Right cardiac atrium (tissue), 5 donors: ENCODE measurements at regions not wholly inside any gene's neighbourhood (a gene's known extent, or its start where the extent isn't known, plus 50 kb on each side); places are given as distances from the start of the nearest gene placed in this dataset.
A peak's percentile ranks its signal among the peaks of the same experiment; 100 is the strongest.
"Not testable (repeated sequence)": the region's sequence is repeated elsewhere in the genome, so short reads cannot be mapped to it uniquely, and the experiment has no call there.

Source experiments
- ATAC-seq, 2 donors: fragments of 200-7000 bp; cut with Tn5 transposase; one replicate each; pipeline versions ENCODE4 v1.8.0 to v1.9.1; 2020; ENCODE audit warnings: moderate library complexity in 2 of 2, mild to moderate bottlenecking in 1 of 2
- DNase-seq, 3 donors: peaks; one replicate each; pipeline ENCODE4 v3.0.0-alpha.2; 2020
- H3K27ac ChIP-seq: one replicate; pipeline ENCODE4 v1.5.1; 2013; ENCODE audit warnings: mild to moderate bottlenecking, low read length, control low read depth, moderate library complexity
- H3K27me3 ChIP-seq: one replicate; pipeline ENCODE4 v1.6.1; 2013; ENCODE audit not compliant: control insufficient read depth, insufficient read depth
- H3K4me1 ChIP-seq: one replicate; pipeline ENCODE4 v1.6.1; 2013; ENCODE audit warnings: low read length; ENCODE audit not compliant: control insufficient read depth, insufficient read depth
- H3K4me3 ChIP-seq: one replicate; pipeline ENCODE4 v1.5.1; 2013; ENCODE audit warnings: low read length, control low read depth
- H3K9me3 ChIP-seq: one replicate; pipeline ENCODE4 v1.6.1; 2013; ENCODE audit warnings: low read length; ENCODE audit not compliant: control insufficient read depth
- WGBS: extraction: QIAGEN DNeasy Blood & Tissue Kit; methylation state at CpG from one replicate; pipeline ENCODE4 v1.1.7; 2013; 5-methylcytosine and 5-hydroxymethylcytosine counted together
- intact Hi-C, 4 donors: fragments of 100-400 bp; cut with DNase I; formaldehyde crosslinking; loops; one replicate each; pipeline versions ENCODE4 v1.11.0 to v1.14.0; 2022 to 2023
- donor health status: healthy with polysubstance abuse.
- donor health status: DM: no; HTN: yes; CAD: no.
- donor health status: DM: no; HTN: no; CAD: no.
- donor health status: DM: no; HTN: yes; CAD: no; lungs with severe emphysema.
- donor health status: DM: yes; HTN: yes; CAD: no.

DNA sequence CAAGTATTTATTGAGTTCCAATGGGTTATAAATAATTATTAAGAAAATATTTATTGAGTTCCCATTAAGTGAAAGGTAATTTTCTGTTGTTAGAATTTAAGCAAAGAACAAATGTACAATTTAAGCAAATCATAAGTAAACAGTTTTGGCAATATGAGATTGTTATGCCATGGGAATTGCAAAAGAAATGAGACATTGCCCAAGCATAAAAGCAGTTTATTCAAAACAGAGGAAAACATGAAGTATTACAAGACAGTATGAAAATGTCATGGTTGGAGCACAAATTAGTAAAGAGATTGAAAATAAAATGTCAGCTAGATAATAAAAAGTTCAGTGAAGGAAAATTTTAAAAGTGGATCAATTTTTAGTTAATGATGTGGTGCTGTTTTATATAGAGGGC is 706.1 kb upstream of the EPHA5 start:
- Histone ChIP-seq H3K27me3 (no peaks in the 10 kb centered on the region), H3K9me3 (no peaks in the 10 kb centered on the region), H3K4me1 (no peaks in the 10 kb centered on the region), H3K27ac (no peak overlapping the region), H3K4me3 (no peak overlapping the region)
- intact Hi-C loops, result no loop called here
- no peak for DNase-seq
- peak in 1 of 2 donors; percentile 45 for ATAC-seq

DNA sequence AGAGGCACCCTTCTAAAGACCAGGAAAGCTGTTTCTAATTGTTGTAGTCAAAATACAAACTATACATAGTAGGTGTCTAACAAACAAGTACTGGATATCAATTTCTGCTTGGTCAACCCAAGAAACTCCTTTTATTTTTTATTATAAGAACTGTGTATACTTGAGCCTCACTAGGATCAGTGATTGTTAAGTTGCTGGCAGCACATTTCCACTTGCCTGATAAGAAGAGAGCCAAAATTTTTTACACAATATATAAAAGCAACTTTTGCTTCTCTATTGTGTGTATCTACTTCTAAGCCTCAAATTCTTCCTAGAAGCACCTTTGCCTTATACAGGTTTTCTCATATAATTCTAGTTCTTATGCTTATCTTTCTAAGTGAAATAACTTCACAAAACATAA is 703.0 kb upstream of the EPHA5 start:
- Histone ChIP-seq H3K27ac (no peak overlapping the region), H3K27me3 (no peaks in the 10 kb centered on the region), H3K4me1 (no peaks in the 10 kb centered on the region), H3K4me3 (no peak overlapping the region), H3K9me3 (no peaks in the 10 kb centered on the region)
- ATAC-seq (peak in 1 of 2 donors; percentile 64), DNase-seq (no peak)
- intact Hi-C loops, result no loop called here

DNA sequence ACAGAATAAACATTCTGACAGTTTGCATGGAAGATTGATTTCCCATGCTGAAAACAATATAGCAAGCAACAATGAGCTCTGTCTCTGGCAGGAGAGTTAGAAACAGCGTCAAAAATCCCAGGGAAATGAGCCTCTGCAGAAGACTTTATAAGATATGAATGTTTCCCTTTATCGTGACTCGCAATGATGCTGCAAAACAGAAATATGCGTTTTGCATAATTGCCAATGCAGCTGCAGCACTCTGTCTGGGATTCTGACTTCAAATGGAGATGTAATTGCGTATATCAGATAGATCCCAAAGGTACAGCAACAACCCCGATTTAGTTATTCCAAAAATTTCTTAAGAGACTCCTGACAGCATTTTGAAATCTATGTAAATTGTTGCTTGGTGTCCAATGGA is 702.4 kb upstream of the EPHA5 start:
- DNase-seq, result no peak
- no peaks in the 10 kb centered on the region for H3K4me1 ChIP-seq
- ATAC-seq, result no peak
- H3K4me3 ChIP-seq, result no peak overlapping the region
- WGBS, result 57% methylated on average over 6 of the region's 6 CpGs
- H3K9me3 ChIP-seq, result no peaks in the 10 kb centered on the region
- no peaks in the 10 kb centered on the region for H3K27me3 ChIP-seq
- no peak overlapping the region for H3K27ac ChIP-seq
- intact Hi-C loops, result no loop called here

DNA sequence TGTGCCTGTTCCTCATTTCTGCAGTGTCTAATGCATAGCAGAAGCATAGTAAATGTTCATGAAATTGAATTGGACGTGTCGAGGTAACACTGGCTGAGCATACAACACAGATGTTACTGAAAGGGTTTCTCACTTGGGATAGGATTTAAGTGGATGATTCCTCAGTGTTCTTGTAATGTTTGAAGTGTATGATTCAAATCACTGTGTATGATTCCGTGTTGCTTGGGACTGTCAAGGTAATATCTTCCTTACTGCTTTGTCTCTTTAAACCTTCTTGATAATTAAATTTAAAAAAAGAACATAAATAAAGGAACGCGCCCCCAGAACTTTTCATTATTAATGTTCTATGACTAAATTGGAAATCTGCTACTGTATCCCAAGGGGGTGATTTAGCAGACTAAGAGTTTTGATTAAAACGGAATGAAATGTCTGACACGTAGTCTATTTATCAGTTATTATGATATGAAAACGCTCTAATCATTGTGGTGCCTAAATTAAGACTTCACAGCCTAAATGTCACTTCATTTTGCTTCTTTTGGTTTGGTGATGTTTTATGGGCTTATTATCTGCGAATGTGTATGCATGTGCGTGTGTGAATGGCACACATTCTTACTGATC is 696.9 kb upstream of the EPHA5 start:
- H3K27ac ChIP-seq, result no peak overlapping the region
- no peak overlapping the region for H3K4me3 ChIP-seq
- DNase-seq (no peak), ATAC-seq (no peak)
- no peaks in the 10 kb centered on the region for H3K9me3 ChIP-seq
- H3K27me3 ChIP-seq, result no peaks in the 10 kb centered on the region
- WGBS, result 65% methylated on average over 10 of the region's 10 CpGs
- intact Hi-C loops, result no loop called here
- H3K4me1 ChIP-seq, result no peaks in the 10 kb centered on the region

DNA sequence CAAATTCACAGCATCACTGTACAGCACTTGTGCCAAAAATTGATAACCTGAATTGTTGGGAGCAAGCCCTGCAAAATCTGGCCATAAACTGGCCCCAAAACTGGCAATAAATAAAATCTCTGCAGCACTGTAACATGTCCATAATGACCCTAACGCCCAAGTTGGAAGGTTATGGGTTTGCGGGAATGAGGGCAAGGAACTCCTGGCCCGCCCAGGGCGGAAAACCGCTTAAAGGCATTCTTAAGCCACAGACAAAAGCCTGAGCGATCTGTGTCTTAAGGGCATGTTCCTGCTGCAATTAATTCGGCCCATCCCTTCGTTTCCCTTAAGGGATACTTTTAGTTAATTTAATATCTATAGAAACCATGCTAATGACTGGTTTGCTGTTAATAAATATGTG is 690.1 kb upstream of the EPHA5 start:
- H3K4me3 ChIP-seq, intact Hi-C loops, ATAC-seq, H3K4me1 ChIP-seq, H3K27ac ChIP-seq, DNase-seq, H3K9me3 ChIP-seq, H3K27me3 ChIP-seq: not testable (repeated sequence)
- WGBS, result 86% methylated on average over 8 of the region's 8 CpGs

DNA sequence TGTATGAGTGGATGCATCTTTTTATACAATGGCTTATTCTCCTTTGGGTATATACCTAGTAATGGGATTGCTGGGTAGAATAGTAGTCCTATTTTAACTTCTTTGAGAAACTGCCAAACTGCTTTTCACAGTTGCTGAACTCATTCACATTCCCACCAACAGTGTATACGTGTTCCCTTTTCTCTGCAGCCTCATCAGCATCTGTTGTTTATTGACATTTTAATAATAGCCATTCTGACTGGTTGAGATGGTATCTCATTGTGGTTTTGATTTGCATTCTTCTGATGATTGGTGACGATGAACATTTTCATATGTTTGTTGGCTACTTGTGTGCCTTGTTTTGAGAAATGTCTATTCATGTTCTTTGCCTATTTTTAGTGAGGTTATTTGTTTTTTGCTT is 687.0 kb upstream of the EPHA5 start:
- Histone ChIP-seq H3K4me3 (no peak overlapping the region), H3K27me3 (no peaks in the 10 kb centered on the region), H3K27ac (no peak overlapping the region), H3K9me3 (no peaks in the 10 kb centered on the region), H3K4me1 (no peaks in the 10 kb centered on the region)
- WGBS, result 57% methylated on average over 2 of the region's 2 CpGs
- ATAC-seq (no peak), DNase-seq (no peak)
- intact Hi-C loops, result no loop called here

DNA sequence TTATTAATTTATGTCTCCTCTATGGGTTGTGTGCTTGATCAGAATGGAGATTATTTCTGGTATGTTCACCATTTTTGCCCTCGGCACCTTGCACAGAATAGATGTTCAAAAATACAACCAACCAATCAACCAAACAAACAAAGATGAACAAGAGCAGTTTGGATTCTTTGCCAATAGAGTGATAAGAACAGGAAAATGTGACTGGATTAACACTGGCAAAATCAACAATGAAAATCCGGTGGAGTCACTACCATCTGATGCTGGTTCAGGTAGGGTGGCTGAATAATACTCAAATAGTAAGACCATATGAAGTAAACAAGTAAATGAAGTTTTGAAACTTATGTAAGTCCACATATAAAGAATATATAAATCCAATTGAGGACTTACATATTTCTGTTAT is 685.0 kb upstream of the EPHA5 start:
- DNase-seq (no peak), ATAC-seq (no peak)
- whole genome bisulfite sequencing, result 81% methylated on average over 2 of the region's 2 CpGs
- H3K27ac ChIP-seq, result no peak overlapping the region
- no peak overlapping the region for H3K4me3 ChIP-seq
- intact Hi-C loops, result no loop called here
- no peaks in the 10 kb centered on the region for H3K9me3 ChIP-seq
- no peaks in the 10 kb centered on the region for H3K27me3 ChIP-seq
- H3K4me1 ChIP-seq, result no peaks in the 10 kb centered on the region

DNA sequence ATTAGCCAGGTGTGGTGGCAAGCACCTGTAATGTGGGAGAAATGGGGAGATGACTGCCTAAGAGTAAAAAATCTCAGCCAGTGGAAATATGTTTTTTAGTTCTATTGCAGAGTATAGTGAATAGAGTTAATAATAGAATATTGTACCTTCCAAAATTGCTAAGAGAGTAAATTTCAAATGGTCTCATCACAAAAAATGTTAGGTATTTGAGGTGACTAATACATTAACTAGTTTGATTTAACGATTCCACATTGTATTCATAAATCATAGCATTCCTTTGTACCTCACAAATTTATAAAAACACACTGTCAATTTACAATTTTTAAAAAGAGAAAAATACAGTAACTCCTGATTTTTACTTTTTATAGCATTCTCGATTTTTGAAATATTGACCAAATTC is 681.5 kb upstream of the EPHA5 start:
- H3K4me3 ChIP-seq, result no peak overlapping the region
- H3K27me3 ChIP-seq, result no peaks in the 10 kb centered on the region
- ATAC-seq (no peak), DNase-seq (no peak)
- WGBS, result 72% methylated on average over 2 of the region's 2 CpGs
- H3K27ac ChIP-seq, result no peak overlapping the region
- H3K4me1 ChIP-seq, result no peaks in the 10 kb centered on the region
- intact Hi-C loops, result no loop called here
- H3K9me3 ChIP-seq, result no peaks in the 10 kb centered on the region

DNA sequence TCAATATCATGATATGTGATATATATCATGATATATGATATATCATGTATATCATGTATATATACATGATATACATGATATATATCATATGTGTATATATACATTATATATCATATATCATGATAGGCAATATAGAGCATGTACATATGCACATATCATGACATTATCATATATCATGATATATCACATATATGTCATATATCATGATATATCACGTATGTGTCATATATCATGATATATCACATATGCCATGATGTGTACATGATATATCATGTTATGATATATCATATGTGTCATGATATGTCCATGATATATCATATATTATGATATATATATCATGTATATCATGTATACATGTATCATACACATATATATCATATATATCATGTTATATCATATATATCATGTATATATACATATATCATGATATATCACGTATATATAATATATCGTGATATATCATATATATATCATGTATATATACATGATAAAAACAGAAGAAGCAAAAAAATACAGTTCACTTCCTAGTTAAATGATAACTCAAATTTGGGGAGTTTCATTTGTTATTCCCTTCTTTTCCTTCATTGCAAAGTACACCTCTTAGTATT is 670.1 kb upstream of the EPHA5 start:
- no peak overlapping the region for H3K27ac ChIP-seq
- ATAC-seq, result no peak
- no peak overlapping the region for H3K4me3 ChIP-seq
- no peak for DNase-seq
- intact Hi-C loops, result no loop called here
- no peaks in the 10 kb centered on the region for H3K4me1 ChIP-seq
- 90% methylated on average over 3 of the region's 3 CpGs for WGBS
- no peaks in the 10 kb centered on the region for H3K9me3 ChIP-seq
- H3K27me3 ChIP-seq, result no peaks in the 10 kb centered on the region

DNA sequence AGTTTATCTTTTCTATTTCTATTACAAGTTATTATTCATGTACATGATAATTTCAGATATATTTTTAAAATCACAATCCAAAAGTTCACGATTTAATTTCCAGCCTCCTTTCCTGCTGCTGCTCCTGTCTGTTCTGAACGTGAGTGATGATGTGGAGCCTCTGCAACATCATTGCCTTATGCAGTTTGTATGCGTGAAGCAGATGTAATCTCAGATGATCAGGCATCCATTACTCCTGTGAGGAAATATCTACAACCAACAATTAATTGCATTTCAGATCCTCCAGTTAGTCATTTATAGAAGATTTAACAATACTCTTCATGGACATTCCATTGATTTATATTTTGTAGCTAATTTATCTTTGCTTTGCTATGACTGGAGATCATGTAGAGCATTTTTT is 668.7 kb upstream of the EPHA5 start:
- H3K27me3 ChIP-seq, result no peaks in the 10 kb centered on the region
- intact Hi-C loops, result no loop called here
- ATAC-seq (no peak), DNase-seq (no peak)
- no peaks in the 10 kb centered on the region for H3K9me3 ChIP-seq
- H3K27ac ChIP-seq, result no peak overlapping the region
- WGBS, result 70% methylated on average over 3 of the region's 3 CpGs
- H3K4me1 ChIP-seq, result no peaks in the 10 kb centered on the region
- H3K4me3 ChIP-seq, result no peak overlapping the region

DNA sequence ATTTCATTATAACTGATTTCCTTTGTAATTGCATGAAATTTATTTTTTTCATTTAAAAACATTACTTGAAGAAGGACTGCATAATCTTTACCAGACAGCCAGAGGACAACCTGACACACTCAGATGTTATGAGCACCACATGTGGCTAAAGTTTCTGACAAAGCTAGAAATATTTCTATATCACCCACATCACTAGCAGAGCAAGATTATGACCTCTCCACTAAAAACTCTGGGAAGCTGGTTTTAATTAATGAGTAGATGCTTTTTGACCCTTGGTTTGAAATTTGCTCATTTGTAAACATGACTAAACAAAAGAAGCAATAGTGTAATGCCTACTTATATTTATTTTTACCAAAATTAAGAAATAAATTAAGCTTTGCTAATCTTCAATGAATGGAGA is 661.5 kb upstream of the EPHA5 start:
- no peak overlapping the region for H3K4me3 ChIP-seq
- ATAC-seq, result no peak
- no peak for DNase-seq
- intact Hi-C loops, result no loop called here
- H3K4me1 ChIP-seq, result no peaks in the 10 kb centered on the region
- no peaks in the 10 kb centered on the region for H3K27me3 ChIP-seq
- no peaks in the 10 kb centered on the region for H3K9me3 ChIP-seq
- H3K27ac ChIP-seq, result no peak overlapping the region

DNA sequence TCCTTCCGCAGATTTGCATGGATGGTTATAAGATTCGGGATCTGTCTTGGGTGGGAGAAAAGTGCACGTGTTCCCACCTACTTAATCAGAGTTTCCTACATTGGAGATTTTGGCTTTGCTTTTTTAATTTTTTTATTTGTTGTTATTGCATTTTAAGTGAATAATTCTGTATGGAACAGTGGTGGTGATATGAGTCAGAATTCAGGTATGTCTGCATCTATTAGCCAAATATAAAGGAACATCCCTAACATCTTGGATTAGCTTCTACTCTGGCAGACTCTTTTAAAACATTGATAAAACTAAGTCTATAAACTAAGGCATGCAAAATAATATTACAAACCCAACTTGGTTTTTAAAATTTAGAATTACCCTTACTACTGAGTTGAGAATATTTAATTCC is 659.8 kb upstream of the EPHA5 start:
- no peak for DNase-seq
- 83% methylated on average over 3 of the region's 3 CpGs for WGBS

More for the DNA sequence above, 659.8 kb upstream of the EPHA5 start:
- no peak for ATAC-seq
- no peaks in the 10 kb centered on the region for H3K9me3 ChIP-seq
- no peak overlapping the region for H3K27ac ChIP-seq
- no peaks in the 10 kb centered on the region for H3K4me1 ChIP-seq
- no peak overlapping the region for H3K4me3 ChIP-seq
- no peaks in the 10 kb centered on the region for H3K27me3 ChIP-seq
- intact Hi-C loops, result no loop called here
